ENCODE measurements at regions not wholly inside any gene's neighbourhood (a gene's known extent, or its start where the extent isn't known, plus 50 kb on each side); places are given as distances from the start of the nearest gene placed in this dataset.

DNA sequence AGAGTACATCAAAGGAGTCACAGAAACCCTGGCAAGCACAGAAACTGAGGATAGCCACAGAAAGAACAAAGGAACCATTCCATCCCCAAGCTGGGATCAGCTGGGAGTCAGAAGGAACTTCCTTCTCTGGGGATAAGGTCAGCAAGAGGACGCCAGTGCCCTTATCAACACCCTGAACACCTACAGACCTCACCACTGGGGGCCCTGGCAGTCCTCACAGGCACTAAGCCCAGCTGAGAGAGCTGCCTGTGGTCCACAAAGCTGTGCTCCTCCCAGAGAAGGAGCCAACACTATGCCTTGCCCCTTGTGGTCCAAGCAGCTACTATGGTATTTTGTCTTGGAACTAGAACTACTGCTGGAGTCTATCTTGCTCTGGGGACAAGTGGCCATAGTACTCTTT, 171.1 kb upstream of the CCDC196 start:
- no peak for TF ChIP-seq EZH2phosphoT487 (conservative IDR thresholded peaks at IDR 0.05; ENCODE audit: low read length)
- TF ChIP-seq CTCF (IDR thresholded peaks at IDR 0.05; ENCODE audit: insufficient read depth, low read length, poor library complexity, severe bottlenecking): no peak

Measured in SU-DHL-6 (cell line).